ENCODE measurements at regions not wholly inside any gene's neighbourhood (a gene's known extent, or its start where the extent isn't known, plus 50 kb on each side); places are given as distances from the start of the nearest gene placed in this dataset.
"Not testable (repeated sequence)": the region's sequence is repeated elsewhere in the genome, so short reads cannot be mapped to it uniquely, and the experiment has no call there.

- in situ Hi-C loops (cut with MboI; ENCODE audit: low sequenced_read_pairs): no loop called here
These were observed 1082.9 kb downstream of the BCL11B start for GRCh38 chr14:98189062-98189461.

- in situ Hi-C loops (cut with MboI; ENCODE audit: low sequenced_read_pairs): no loop called here
These were observed 1082.5 kb downstream of the BCL11B start for GRCh38 chr14:98189511-98189910.

- in situ Hi-C loops (cut with MboI; ENCODE audit: low sequenced_read_pairs): no loop called here
These were observed 1082.1 kb downstream of the BCL11B start for GRCh38 chr14:98189944-98190343.

GRCh38 chr14:98192946-98193345, 1079.1 kb downstream of the BCL11B start:
- in situ Hi-C loops (cut with MboI; ENCODE audit: low sequenced_read_pairs): no loop called here

- in situ Hi-C loops (cut with MboI; ENCODE audit: low sequenced_read_pairs): no loop called here
These were observed 1077.2 kb downstream of the BCL11B start for GRCh38 chr14:98194821-98195220.

GRCh38 chr14:98195256-98195655, 1076.7 kb downstream of the BCL11B start:
- in situ Hi-C loops (cut with MboI; ENCODE audit: low sequenced_read_pairs): no loop called here

GRCh38 chr14:98197933-98198332, 1074.1 kb downstream of the BCL11B start:
- in situ Hi-C loops (cut with MboI; ENCODE audit: low sequenced_read_pairs): no loop called here

- in situ Hi-C loops (cut with MboI; ENCODE audit: low sequenced_read_pairs): no loop called here
These were observed 1073.6 kb downstream of the BCL11B start for GRCh38 chr14:98198385-98198784.

- in situ Hi-C loops (cut with MboI; ENCODE audit: low sequenced_read_pairs): no loop called here
These were observed 1071.4 kb downstream of the BCL11B start for GRCh38 chr14:98200601-98201000.

GRCh38 chr14:98203421-98203820, 1068.6 kb downstream of the BCL11B start:
- in situ Hi-C loops (cut with MboI; ENCODE audit: low sequenced_read_pairs): no loop called here

- in situ Hi-C loops (cut with MboI; ENCODE audit: low sequenced_read_pairs): no loop called here
These were observed 1067.9 kb downstream of the BCL11B start for GRCh38 chr14:98204139-98204538.

GRCh38 chr14:98207415-98207814, 1064.6 kb downstream of the BCL11B start:
- in situ Hi-C loops (cut with MboI; ENCODE audit: low sequenced_read_pairs): no loop called here

GRCh38 chr14:98208211-98208611, 1063.8 kb downstream of the BCL11B start:
- in situ Hi-C loops (cut with MboI; ENCODE audit: low sequenced_read_pairs): no loop called here

- in situ Hi-C loops (cut with MboI; ENCODE audit: low sequenced_read_pairs): no loop called here
These were observed 1063.1 kb downstream of the BCL11B start for GRCh38 chr14:98208943-98209342.

- in situ Hi-C loops (cut with MboI; ENCODE audit: low sequenced_read_pairs): no loop called here
These were observed 1061.8 kb downstream of the BCL11B start for GRCh38 chr14:98210045-98210672.

GRCh38 chr14:98217530-98217929, 1054.5 kb downstream of the BCL11B start:
- in situ Hi-C loops (cut with MboI; ENCODE audit: low sequenced_read_pairs): no loop called here

GRCh38 chr14:98218218-98218617, 1053.8 kb downstream of the BCL11B start:
- in situ Hi-C loops (cut with MboI; ENCODE audit: low sequenced_read_pairs): no loop called here

- in situ Hi-C loops (cut with MboI; ENCODE audit: low sequenced_read_pairs): no loop called here
These were observed 1052.4 kb downstream of the BCL11B start for GRCh38 chr14:98219638-98220037.

GRCh38 chr14:98223106-98223505, 1048.9 kb downstream of the BCL11B start:
- in situ Hi-C loops (cut with MboI; ENCODE audit: low sequenced_read_pairs): no loop called here

GRCh38 chr14:98223710-98224109, 1048.3 kb downstream of the BCL11B start:
- in situ Hi-C loops (cut with MboI; ENCODE audit: low sequenced_read_pairs): not testable (repeated sequence)

GRCh38 chr14:98226411-98226810, 1045.6 kb downstream of the BCL11B start:
- in situ Hi-C loops (cut with MboI; ENCODE audit: low sequenced_read_pairs): no loop called here

- in situ Hi-C loops (cut with MboI; ENCODE audit: low sequenced_read_pairs): no loop called here
These were observed 1044.8 kb downstream of the BCL11B start for GRCh38 chr14:98227000-98227726.

- in situ Hi-C loops (cut with MboI; ENCODE audit: low sequenced_read_pairs): no loop called here
These were observed 1044.3 kb downstream of the BCL11B start for GRCh38 chr14:98227727-98228111.

Measured in HL-60/S4 (cell line).